Neural cell (in vitro differentiated cells): ENCODE measurements at regions not wholly inside any gene's neighbourhood (a gene's known extent, or its start where the extent isn't known, plus 50 kb on each side); places are given as distances from the start of the nearest gene placed in this dataset.

Experiments
- H2AFZ ChIP-seq: fragments of 200-600, 300-800 bp; sonication (generic), shearing (Covaris generic); 2 replicates; pipeline ENCODE4 v1.6.0; 2014; ENCODE audit warnings: low read depth, mild to moderate bottlenecking, antibody characterized with exemption, low read length, moderate library complexity
- H3F3A ChIP-seq: fragments of 200-600 bp; shearing (Covaris generic); 2 replicates; pipeline ENCODE4 v1.6.1; 2016; ENCODE audit warnings: mild to moderate bottlenecking, moderate library complexity, mixed read lengths, antibody characterized with exemption, low read length; ENCODE audit not compliant: insufficient read depth, poor library complexity, severe bottlenecking
- H3K27ac ChIP-seq: fragments of 200-600, 300-800 bp; sonication (generic), shearing (Covaris generic); 2 replicates; pipeline ENCODE4 v1.5.1; 2014; ENCODE audit warnings: mild to moderate bottlenecking, low read length, moderate library complexity
- H3K27me3 ChIP-seq: fragments of 300-800, 200-600 bp; sonication (generic), shearing (Covaris generic); 2 replicates; pipeline ENCODE4 v1.6.0; 2014; ENCODE audit warnings: mild to moderate bottlenecking, low read depth, low read length, moderate library complexity; ENCODE audit not compliant: insufficient read depth
- H3K36me3 ChIP-seq: fragments of 300-800, 200-600 bp; sonication (generic), shearing (Covaris generic); 2 replicates; pipeline ENCODE4 v1.5.1; 2014; ENCODE audit warnings: mild to moderate bottlenecking, antibody characterized with exemption, low read length, moderate library complexity; ENCODE audit not compliant: insufficient read depth
- H3K4me2 ChIP-seq: fragments of 300-800, 200-600 bp; sonication (generic), shearing (Covaris generic); 2 replicates; pipeline ENCODE4 v1.6.0; 2014; ENCODE audit warnings: mild to moderate bottlenecking, low read length
- H3K4me3 ChIP-seq: fragments of 300-800, 200-600 bp; sonication (generic), shearing (Covaris generic); 2 replicates; pipeline ENCODE4 v1.5.1; 2014; ENCODE audit warnings: mild to moderate bottlenecking, low read length, moderate library complexity
- H3K79me2 ChIP-seq: fragments of 200-600 bp; shearing (Covaris generic); replicated peaks from 2 replicates; pipeline ENCODE4 v1.6.0; 2014; ENCODE audit warnings: mild to moderate bottlenecking, low read length, moderate library complexity; ENCODE audit not compliant: insufficient read depth
- H3K9ac ChIP-seq: fragments of 300-800, 200-600 bp; sonication (generic), shearing (Covaris generic); 2 replicates; pipeline ENCODE4 v1.6.1; 2016; ENCODE audit warnings: mild to moderate bottlenecking, low read length, mixed read lengths
- H3K9me2 ChIP-seq: fragments of 200-600 bp; shearing (Covaris generic); 2 replicates; pipeline ENCODE4 v1.6.1; 2016; ENCODE audit warnings: mild to moderate bottlenecking, low read length, mixed read lengths; ENCODE audit not compliant: insufficient read depth
- H3K9me3 ChIP-seq: fragments of 200-600, 300-800 bp; sonication (generic), shearing (Covaris generic); 2 replicates; pipeline ENCODE4 v1.6.1; 2016; ENCODE audit warnings: mild to moderate bottlenecking, mixed run types, low read length, moderate library complexity, mixed read lengths
- H4K20me1 ChIP-seq: fragments of 200-600 bp; shearing (Covaris generic); 2 replicates; pipeline ENCODE4 v1.6.1; 2016; ENCODE audit warnings: mild to moderate bottlenecking, mixed run types; ENCODE audit not compliant: insufficient read depth
- CTCF ChIP-seq: fragments of 450-650 bp; IDR thresholded peaks from 2 replicates; pipeline ENCODE4 v1.5.1; 2014; ENCODE audit warnings: antibody characterized with exemption, mild to moderate bottlenecking, moderate library complexity; ENCODE audit not compliant: poor library complexity, severe bottlenecking
- EP300 ChIP-seq: fragments of 450-650 bp; conservative IDR thresholded peaks from 2 replicates; pipeline ENCODE4 v1.6.1; 2014; ENCODE audit warnings: antibody characterized with exemption, mild to moderate bottlenecking, moderate library complexity; ENCODE audit not compliant: poor library complexity, severe bottlenecking
- EZH2 ChIP-seq: fragments of 200-600, 300-800 bp; shearing (Covaris generic), sonication (generic); IDR thresholded peaks from 2 replicates; pipeline ENCODE4 v1.6.1; 2014; ENCODE audit warnings: antibody characterized with exemption, low read length, borderline replicate concordance, mild to moderate bottlenecking; ENCODE audit not compliant: insufficient read depth, poor library complexity, severe bottlenecking
- MXI1 ChIP-seq: fragments of 450-650 bp; conservative IDR thresholded peaks from 2 replicates; pipeline ENCODE4 v1.6.1; 2014; ENCODE audit warnings: antibody characterized with exemption, mild to moderate bottlenecking; ENCODE audit not compliant: poor library complexity, severe bottlenecking
- POLR2AphosphoS5 ChIP-seq: IDR thresholded peaks from 2 replicates; pipeline ENCODE4 v1.6.1; 2012
- RAD21 ChIP-seq: fragments of 450-650 bp; conservative IDR thresholded peaks from 2 replicates; pipeline ENCODE4 v1.6.1; 2014; ENCODE audit warnings: antibody characterized with exemption, mild to moderate bottlenecking, moderate library complexity
- REST ChIP-seq: IDR thresholded peaks from 2 replicates; pipeline ENCODE4 v1.6.1; 2012; ENCODE audit warnings: borderline replicate concordance
- SMC3 ChIP-seq: fragments of 450-650 bp; conservative IDR thresholded peaks from 2 replicates; pipeline ENCODE4 v1.6.1; 2014; ENCODE audit warnings: antibody characterized with exemption, mild to moderate bottlenecking, moderate library complexity; ENCODE audit not compliant: poor library complexity
- TAF1 ChIP-seq: IDR thresholded peaks from 2 replicates; pipeline ENCODE4 v1.6.1; 2012; ENCODE audit warnings: low read depth

- TF ChIP-seq EP300: no peak
Measured at GRCh38 chr18:34595690-34596089, 114.4 kb upstream of the DTNA start (continued).

- no peaks in the 10 kb centered on the region for H3K27me3 ChIP-seq
- no peak overlapping the region for H3K9ac ChIP-seq
- TF ChIP-seq POLR2AphosphoS5 (no peak), EP300 (no peak), MXI1 (no peak), REST (no peak), RAD21 (no peak), SMC3 (no peak), EZH2 (no peak), TAF1 (no peak), CTCF (no peak)
- H2AFZ ChIP-seq: no peak overlapping the region
- no peak overlapping the region for H3K4me2 ChIP-seq
- no peak overlapping the region for H3K27ac ChIP-seq
- no peaks in the 10 kb centered on the region for H4K20me1 ChIP-seq
- no peaks in the 10 kb centered on the region for H3K9me2 ChIP-seq
- H3K36me3 ChIP-seq: no peaks in the 10 kb centered on the region
- H3K9me3 ChIP-seq: no peaks in the 10 kb centered on the region
- H3K79me2 ChIP-seq: no peaks in the 10 kb centered on the region
- no peak overlapping the region for H3K4me3 ChIP-seq
- no peaks in the 10 kb centered on the region for H3F3A ChIP-seq
Measured at GRCh38 chr18:34598120-34598635, 111.9 kb upstream of the DTNA start.

GRCh38 chr18:34600158-34600557 is 109.9 kb upstream of the DTNA start:
- no peaks in the 10 kb centered on the region for H3K9me3 ChIP-seq
- no peaks in the 10 kb centered on the region for H3K79me2 ChIP-seq
- H3K36me3 ChIP-seq: no peaks in the 10 kb centered on the region

More at GRCh38 chr18:34600158-34600557, 109.9 kb upstream of the DTNA start:
- H3K27ac ChIP-seq: no peak overlapping the region
- no peak overlapping the region for H3K4me3 ChIP-seq
- no peaks in the 10 kb centered on the region for H3F3A ChIP-seq
- H3K4me2 ChIP-seq: no peak overlapping the region
- no peaks in the 10 kb centered on the region for H3K27me3 ChIP-seq
- no peak overlapping the region for H2AFZ ChIP-seq
- no peaks in the 10 kb centered on the region for H4K20me1 ChIP-seq
- no peak overlapping the region for H3K9ac ChIP-seq
- TF ChIP-seq MXI1: no peak
- no peak for TF ChIP-seq SMC3
- TF ChIP-seq EZH2: no peak
- TF ChIP-seq POLR2AphosphoS5: no peak
- no peak for TF ChIP-seq CTCF
- no peak for TF ChIP-seq EP300
- no peak for TF ChIP-seq TAF1
- no peak for TF ChIP-seq REST
- no peak for TF ChIP-seq RAD21
- H3K9me2 ChIP-seq: no peaks in the 10 kb centered on the region
